ENCODE measurements at regions not wholly inside any gene's neighbourhood (a gene's known extent, or its start where the extent isn't known, plus 50 kb on each side); places are given as distances from the start of the nearest gene placed in this dataset.

GRCh38 chr13:50071379-50071778 is 56.1 kb downstream of the KCNRG start:
- no peak for ATAC-seq

DNA sequence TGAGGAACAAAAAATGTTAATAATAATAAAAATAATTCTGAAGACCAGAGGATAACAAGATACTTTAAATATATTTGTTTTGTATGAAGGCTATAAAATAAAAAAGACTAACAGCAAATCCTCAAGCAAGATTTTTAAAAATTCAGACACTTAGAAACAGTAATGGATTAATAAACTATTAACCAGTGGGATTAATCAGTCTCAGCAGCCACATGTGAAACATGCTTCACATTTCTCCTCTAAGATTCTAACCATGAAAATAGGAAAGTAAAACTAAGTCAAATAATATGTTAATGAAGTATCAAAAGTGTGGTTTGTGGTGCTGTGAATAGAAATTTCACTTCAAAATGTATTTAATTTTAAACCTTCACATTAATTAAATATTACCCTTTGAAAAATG is 57.4 kb downstream of the KCNRG start:
- no peak for ATAC-seq

DNA sequence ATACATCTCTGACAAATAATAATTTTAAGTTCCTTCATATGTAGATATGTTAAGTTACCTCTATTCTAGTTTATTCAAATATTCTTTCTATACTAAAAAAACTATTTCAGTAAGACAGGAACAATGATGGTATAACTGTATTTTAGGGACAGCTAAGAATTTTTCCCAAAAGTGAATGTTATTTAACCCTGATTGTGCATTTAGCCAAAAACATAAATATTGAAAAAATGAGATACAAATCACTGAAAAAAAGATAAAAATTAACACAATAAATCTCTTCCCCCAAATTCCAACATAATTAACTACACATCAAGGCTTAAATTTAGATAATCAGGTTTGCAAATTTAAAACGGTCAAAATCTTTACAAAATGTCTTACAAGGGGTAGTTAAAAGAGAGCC is 58.1 kb downstream of the KCNRG start:
- ATAC-seq, result no peak

GRCh38 chr13:50074843-50075242 is 59.6 kb downstream of the KCNRG start:
- peak; percentile 80 for ATAC-seq

- no peak for ATAC-seq
Measured at GRCh38 chr13:50075619-50076097, 60.4 kb downstream of the KCNRG start.

DNA sequence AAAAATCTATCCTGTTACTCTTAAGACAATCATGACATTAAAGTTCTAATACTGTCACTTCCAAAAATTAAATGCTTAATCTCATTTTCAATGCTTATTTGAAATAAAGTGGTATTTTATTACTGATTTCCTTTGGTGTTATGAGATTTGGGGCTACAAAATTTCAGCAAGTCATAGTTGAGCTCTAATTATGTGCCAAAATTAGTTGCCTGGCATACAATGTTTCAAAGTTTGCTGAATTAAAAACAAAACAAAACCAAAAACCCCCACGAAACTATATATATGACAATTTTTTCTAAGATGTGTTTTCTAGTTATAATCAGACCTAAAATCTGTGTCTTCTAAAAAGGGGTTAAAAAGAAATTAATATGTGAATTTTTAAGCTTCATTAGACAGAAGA is 62.2 kb downstream of the KCNRG start:
- ATAC-seq, result no peak

- ATAC-seq, result no peak
Measured at GRCh38 chr13:50078231-50078894, 63.1 kb downstream of the KCNRG start.

GRCh38 chr13:50078895-50079654 is 63.8 kb downstream of the KCNRG start:
- no peak for ATAC-seq

- no peak for ATAC-seq
Measured at GRCh38 chr13:50079655-50080202, 64.5 kb downstream of the KCNRG start.

GRCh38 chr13:50080203-50080910 is 65.1 kb downstream of the KCNRG start:
- peak; percentile 3 to 5 for ATAC-seq

DNA sequence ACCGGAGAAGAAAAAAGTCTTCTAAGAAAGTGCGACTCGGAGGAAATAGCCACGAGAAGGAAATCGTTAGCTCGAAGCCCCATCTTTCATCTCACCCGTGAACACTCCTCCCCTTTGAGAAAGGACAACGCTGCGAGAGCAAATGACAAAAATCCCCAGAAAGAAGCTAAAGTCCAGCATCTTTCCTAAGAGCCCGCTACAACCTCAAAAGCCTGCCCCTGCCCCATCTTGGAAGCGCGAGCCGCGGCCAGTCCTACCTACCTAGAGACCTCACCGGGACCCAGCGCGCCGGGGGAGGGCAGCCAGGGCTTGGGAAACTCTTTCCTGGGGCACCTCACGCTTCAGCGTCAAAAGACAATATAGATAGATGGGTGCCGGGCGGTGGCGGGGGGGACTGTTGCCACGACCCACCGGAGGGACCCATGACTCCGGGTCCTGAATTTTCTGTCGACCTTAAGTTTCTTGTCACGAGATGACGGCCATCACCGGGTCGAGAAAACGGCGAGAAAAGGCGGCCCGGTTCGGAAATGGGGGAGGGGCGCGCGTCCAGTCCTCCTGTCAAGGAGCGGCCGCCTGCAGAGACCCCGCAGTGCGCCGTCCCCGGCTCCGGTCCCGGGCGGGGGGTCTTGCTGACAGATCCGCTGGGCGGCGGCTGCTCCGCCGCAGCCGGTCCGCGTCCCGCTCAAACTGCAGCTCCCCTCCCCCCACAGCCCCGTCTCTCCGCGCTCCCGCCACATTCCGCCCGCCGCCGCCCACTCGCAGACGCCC is 65.9 kb downstream of the KCNRG start:
- ATAC-seq, result peak in 1 of 2 donors; percentile 0

DNA sequence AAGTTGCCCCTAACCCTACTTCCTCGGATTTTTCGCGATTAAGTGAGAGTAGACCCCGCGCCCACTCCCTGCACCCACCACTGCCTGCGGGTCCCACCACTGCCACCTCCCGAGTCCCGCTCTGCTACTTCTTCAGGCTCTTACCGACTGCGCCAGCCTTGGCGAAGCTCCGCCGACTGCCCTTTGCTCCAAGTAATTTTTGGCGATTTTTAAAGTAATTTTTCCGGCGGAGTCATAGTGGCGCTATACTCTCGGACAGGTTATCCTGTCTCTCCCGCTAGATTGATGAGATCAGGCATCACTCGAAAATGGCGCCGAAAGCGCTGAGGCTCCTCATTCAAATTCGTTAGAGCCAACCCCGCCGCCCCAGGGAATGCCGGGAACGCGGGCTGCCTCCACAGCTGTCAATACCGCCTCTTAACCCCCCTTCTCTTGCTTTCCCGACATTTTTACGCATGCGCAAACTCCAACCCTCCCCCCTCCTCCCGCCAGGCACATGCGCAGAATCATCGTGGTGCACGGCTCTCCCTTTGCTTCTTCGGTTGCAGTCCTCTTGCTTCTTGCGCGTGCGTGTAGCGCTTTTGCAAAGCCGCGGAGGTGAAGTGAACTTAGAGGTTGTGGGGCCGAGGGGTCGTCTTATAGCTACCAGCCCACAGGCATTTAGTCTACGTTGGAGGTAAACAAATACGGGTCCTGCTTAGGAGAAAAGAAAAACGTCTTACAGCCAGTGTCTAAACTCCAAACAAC is 66.6 kb downstream of the KCNRG start:
- peak; percentile 76 to 77 for ATAC-seq

- ATAC-seq, result peak; percentile 80 to 81
Measured at GRCh38 chr13:50082426-50083281, 67.4 kb downstream of the KCNRG start.

DNA sequence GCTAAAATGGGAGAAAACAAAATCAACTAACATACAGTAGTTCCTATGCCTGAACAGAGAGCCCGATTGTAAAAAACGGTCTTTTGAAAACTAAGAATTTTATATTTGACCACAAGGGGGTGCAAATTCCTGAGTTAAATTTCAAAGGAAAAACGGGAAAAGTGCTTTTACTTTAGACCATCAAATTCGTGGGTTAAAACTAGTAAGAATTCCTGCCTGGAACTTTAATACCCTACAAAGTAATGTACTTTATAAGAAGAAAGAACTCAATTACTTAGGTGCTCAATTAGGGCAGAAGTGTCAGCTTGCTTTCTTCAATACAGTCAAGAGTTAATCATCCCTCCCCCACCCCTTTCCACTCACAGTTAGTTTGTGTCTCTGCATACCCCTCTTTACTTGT is 69.8 kb downstream of the KCNRG start:
- ATAC-seq, result no peak

GRCh38 chr13:50089633-50090032 is 74.4 kb downstream of the KCNRG start:
- no peak for ATAC-seq

DNA sequence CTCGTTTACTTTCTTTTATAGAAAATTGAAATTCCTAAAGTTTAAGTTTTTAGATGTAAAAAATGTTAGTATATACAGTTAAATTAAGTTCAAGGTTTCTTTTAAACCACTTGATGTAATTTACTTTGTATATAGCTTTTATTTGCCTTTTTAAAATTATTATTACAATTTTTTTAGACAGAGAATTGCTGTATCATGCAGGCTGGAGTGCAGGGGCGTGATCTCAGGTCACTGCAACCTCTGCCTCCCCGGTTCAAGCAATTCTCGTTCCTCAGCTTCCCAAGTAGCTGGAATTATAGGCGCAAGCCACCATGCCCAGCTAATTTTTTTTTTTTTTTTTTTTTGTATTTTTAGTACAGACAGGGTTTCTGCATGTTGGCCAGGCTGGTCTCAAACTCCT is 75.0 kb downstream of the KCNRG start:
- ATAC-seq, result no peak

GRCh38 chr13:50094615-50095293 is 79.5 kb downstream of the KCNRG start:
- peak; percentile 88 to 95 for ATAC-seq

- no peak for ATAC-seq
Measured at GRCh38 chr13:50098693-50099092, 83.4 kb downstream of the KCNRG start.

DNA sequence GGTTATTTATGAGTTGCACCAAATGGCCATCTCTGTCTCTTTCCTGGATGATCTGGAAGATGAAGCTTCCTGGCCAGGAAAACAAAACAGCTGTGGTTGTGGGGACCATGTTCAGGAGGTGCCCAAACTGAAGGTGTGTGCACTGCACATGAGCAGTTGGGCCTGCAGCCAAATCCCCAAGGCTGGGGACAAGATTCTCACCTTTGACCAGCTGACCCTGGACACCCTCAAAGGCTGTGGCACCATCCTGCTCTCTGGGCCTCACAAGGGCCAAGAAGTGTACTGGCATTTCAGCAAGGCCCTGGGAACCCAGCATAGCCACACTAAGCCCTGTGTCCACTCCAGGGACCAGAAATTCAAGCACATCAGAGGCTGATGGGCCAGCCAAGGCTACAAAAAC is 84.2 kb downstream of the KCNRG start:
- no peak for ATAC-seq

- ATAC-seq, result no peak
Measured at GRCh38 chr13:50101590-50101989, 86.3 kb downstream of the KCNRG start.
